ENCODE measurements at regions not wholly inside any gene's neighbourhood (a gene's known extent, or its start where the extent isn't known, plus 50 kb on each side); places are given as distances from the start of the nearest gene placed in this dataset.

DNA sequence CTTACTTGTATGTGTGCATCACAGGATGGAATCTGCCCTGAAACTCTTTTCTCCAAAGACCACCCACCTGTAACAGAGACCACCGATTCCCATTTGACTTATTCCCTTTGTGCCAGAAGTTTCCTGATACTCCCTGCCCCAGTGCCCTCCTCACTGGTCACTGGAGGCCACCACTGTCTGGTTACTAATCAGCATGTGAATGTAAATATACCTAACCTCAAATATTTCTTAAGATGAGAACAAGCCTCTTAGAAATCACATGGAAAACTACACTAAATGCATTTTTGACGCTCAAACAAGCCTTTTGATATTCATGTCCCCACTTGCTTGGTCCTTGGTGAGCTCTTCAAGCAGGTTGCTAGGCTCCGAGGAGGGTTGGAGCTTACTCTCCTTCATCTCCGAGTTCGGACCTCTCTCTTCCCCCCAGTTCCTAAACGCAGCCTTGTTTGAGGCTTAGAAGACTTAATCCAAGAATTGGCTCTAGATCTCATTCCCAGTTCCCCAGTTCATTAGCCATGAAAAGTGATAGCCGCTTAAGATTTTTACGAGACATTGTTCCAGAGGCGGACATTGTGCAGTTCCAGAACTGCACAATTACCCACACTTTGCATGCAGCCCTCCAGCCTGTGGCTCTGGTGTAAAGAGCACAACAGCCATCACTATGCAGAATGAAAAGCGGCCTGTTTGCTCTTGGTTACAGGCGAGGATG, 579.2 kb upstream of the PSMD7 start:
- TF ChIP-seq POLR2A (IDR thresholded peaks at IDR 0.05) (no peak), CTCF (IDR thresholded peaks at IDR 0.05) (no peak)

Measured in right lobe of liver (tissue), 4 donors.